ENCODE measurements at regions not wholly inside any gene's neighbourhood (a gene's known extent, or its start where the extent isn't known, plus 50 kb on each side); places are given as distances from the start of the nearest gene placed in this dataset.
"Not testable (repeated sequence)": the region's sequence is repeated elsewhere in the genome, so short reads cannot be mapped to it uniquely, and the experiment has no call there.

DNA sequence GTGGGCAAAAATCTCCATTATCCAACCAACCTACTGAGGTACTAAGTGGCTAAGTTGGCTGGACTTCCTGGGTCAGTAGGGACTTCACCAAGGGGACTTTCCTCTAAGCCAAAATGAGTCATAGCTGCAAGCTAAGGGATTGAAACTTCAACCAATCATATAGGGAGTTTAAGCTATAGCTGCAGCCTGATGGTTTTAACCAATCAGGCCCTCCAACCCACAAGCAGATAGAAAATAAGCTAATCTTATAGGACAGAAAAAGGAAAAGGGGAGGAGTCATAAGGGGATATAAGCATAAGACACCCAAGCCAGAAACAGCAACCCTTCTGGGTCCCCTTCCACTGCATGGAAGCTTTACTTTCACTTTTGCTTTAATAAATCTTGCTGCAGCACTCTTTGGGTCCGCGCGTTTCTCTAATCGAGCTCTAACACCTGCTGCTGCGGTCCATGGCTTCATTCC, 444.9 kb upstream of the NECTIN3 start:
- ATAC-seq; H3K27ac ChIP-seq (ENCODE audit: low read length); H3K9me3 ChIP-seq (ENCODE audit: control insufficient read depth, low read length); H3K27me3 ChIP-seq (ENCODE audit: control insufficient read depth, insufficient read depth); DNase-seq; intact Hi-C loops (cut with DNase I); H3K4me1 ChIP-seq (ENCODE audit: control insufficient read depth, insufficient read depth, low read length); H3K4me3 ChIP-seq (ENCODE audit: low read length): not testable (repeated sequence)
- WGBS = 90% methylated on average over 5 of the region's 5 CpGs

DNA sequence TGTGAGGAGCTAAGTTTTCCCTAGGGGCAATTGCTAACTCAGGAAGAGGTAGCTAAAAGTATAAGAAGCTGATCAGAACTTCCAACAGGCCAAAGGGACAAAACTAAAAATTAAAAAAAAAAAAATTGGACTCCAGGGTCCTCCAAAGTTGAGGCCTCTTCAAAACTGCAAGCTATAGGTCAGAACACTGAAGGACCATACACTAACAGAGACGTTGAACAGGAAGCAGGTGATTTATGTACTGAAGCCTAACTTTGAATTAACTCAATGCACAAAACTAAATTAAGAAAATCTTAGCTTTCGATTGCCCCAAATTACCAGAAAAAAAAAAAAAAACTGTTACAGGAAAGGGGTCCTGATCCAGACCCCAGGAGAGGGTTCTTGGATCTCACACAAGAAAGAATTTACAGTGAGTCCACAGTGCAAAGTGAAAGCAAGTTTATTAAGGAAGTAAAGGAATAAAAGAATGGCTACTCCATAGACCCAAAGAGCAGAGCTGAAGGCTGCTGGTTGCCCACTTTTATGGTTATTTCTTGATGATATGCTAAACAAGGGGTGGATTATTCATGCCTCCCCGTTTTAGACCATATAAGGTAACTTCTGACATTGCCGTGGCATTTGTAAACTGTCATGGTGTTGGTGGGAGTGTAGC, 442.8 kb upstream of the NECTIN3 start:
- H3K27ac ChIP-seq (ENCODE audit: low read length) = no peak overlapping the region
- no peak overlapping the region for H3K4me3 ChIP-seq (ENCODE audit: low read length)
- no peaks in the 10 kb centered on the region for H3K27me3 ChIP-seq (ENCODE audit: control insufficient read depth, insufficient read depth)
- DNase-seq = no peak
- H3K4me1 ChIP-seq (ENCODE audit: control insufficient read depth, insufficient read depth, low read length) = no peaks in the 10 kb centered on the region
- ATAC-seq = no peak
- WGBS = 72% methylated on average over 4 of the region's 4 CpGs
- no peaks in the 10 kb centered on the region for H3K9me3 ChIP-seq (ENCODE audit: control insufficient read depth, low read length)
- intact Hi-C loops (cut with DNase I) = no loop called here

DNA sequence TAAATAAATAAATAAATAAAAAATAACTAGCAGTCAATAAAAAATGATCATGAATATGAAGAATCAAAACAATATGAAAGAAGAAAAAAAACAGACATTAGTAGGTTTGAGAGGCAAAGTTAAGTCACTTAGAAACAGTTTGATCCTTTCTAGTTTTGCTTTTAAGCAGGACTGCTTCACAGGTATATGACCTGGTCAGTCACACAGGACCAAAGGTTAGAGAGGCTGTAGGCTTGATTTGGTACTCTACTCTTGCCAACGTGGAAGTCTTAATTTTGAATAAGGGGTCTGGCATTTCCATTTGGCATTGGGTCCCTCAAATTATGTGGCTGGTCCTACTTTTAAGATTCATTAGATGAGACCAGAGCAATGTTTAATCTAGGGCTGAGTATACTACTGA, 441.7 kb upstream of the NECTIN3 start:
- DNase-seq = no peak
- no peaks in the 10 kb centered on the region for H3K4me1 ChIP-seq (ENCODE audit: control insufficient read depth, insufficient read depth, low read length)
- H3K9me3 ChIP-seq (ENCODE audit: control insufficient read depth, low read length) = no peaks in the 10 kb centered on the region
- no peak overlapping the region for H3K27ac ChIP-seq (ENCODE audit: low read length)
- no peak for ATAC-seq
- intact Hi-C loops (cut with DNase I) = no loop called here
- WGBS = 83% methylated on average over 1 of the region's 1 CpG
- no peak overlapping the region for H3K4me3 ChIP-seq (ENCODE audit: low read length)
- H3K27me3 ChIP-seq (ENCODE audit: control insufficient read depth, insufficient read depth) = no peaks in the 10 kb centered on the region

- H3K27ac ChIP-seq (ENCODE audit: low read length) = no peak overlapping the region
- 93% methylated on average over 17 of the region's 17 CpGs for WGBS
- no peaks in the 10 kb centered on the region for H3K9me3 ChIP-seq (ENCODE audit: control insufficient read depth, low read length)
- no peaks in the 10 kb centered on the region for H3K4me1 ChIP-seq (ENCODE audit: control insufficient read depth, insufficient read depth, low read length)
- DNase-seq (no peak), ATAC-seq (no peak)
- H3K4me3 ChIP-seq (ENCODE audit: low read length) = no peak overlapping the region
- no peaks in the 10 kb centered on the region for H3K27me3 ChIP-seq (ENCODE audit: control insufficient read depth, insufficient read depth)
- intact Hi-C loops (cut with DNase I) = no loop called here
Observed at GRCh38 chr3:110644203-110644602, 427.4 kb upstream of the NECTIN3 start.

DNA sequence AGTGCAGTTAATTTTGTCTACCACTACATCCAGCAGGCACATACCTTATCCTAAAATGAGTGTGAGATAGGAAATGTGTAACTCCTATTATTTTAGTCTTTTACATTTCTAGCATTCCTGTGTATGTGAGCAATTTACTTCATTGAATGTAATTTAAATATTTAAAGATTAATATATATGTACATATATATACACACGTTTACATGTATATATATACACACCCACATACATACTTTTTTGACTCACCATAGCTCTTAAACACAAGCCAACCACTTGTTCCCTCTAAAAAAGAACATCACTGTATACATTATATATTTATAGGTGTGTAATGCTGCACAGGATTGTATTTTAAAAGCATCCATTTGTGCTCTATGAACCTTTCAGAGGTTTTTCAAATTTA, 425.6 kb upstream of the NECTIN3 start:
- Histone ChIP-seq H3K4me1 (ENCODE audit: control insufficient read depth, insufficient read depth, low read length) (no peaks in the 10 kb centered on the region), H3K9me3 (ENCODE audit: control insufficient read depth, low read length) (no peaks in the 10 kb centered on the region), H3K27ac (ENCODE audit: low read length) (no peak overlapping the region), H3K27me3 (ENCODE audit: control insufficient read depth, insufficient read depth) (no peaks in the 10 kb centered on the region), H3K4me3 (ENCODE audit: low read length) (no peak overlapping the region)
- intact Hi-C loops (cut with DNase I) = no loop called here
- no peak for ATAC-seq
- no peak for DNase-seq
- 61% methylated on average over 1 of the region's 1 CpG for WGBS

- no peak overlapping the region for H3K27ac ChIP-seq (ENCODE audit: low read length)
- intact Hi-C loops (cut with DNase I) = no loop called here
- ATAC-seq = no peak
- no peaks in the 10 kb centered on the region for H3K9me3 ChIP-seq (ENCODE audit: control insufficient read depth, low read length)
- no peak for DNase-seq
- H3K4me3 ChIP-seq (ENCODE audit: low read length) = no peak overlapping the region
- no peaks in the 10 kb centered on the region for H3K4me1 ChIP-seq (ENCODE audit: control insufficient read depth, insufficient read depth, low read length)
- no peaks in the 10 kb centered on the region for H3K27me3 ChIP-seq (ENCODE audit: control insufficient read depth, insufficient read depth)
Observed at GRCh38 chr3:110646496-110646895, 425.1 kb upstream of the NECTIN3 start.

DNA sequence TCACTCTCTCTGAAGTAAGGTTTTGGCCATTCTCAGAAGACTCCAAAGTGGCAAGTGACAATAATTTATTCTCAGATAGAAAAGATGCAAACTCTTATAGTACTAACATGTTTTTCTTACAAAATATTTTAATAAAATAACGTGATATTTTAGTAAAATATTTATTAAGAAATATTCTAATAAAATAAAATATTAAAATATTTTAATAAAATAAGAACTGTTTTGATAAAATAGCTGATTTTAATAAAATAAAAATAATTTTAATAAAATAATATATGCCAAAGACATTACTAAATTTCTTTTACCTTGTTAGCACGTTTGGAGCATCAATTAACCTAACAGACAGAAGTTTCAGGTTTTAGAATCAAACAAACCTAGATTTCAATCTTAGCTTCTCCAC, 424.0 kb upstream of the NECTIN3 start:
- Histone ChIP-seq H3K4me1 (ENCODE audit: control insufficient read depth, insufficient read depth, low read length) (no peaks in the 10 kb centered on the region), H3K4me3 (ENCODE audit: low read length) (no peak overlapping the region), H3K27me3 (ENCODE audit: control insufficient read depth, insufficient read depth) (no peaks in the 10 kb centered on the region), H3K9me3 (ENCODE audit: control insufficient read depth, low read length) (no peaks in the 10 kb centered on the region), H3K27ac (ENCODE audit: low read length) (no peak overlapping the region)
- no peak for ATAC-seq
- no peak for DNase-seq
- intact Hi-C loops (cut with DNase I) = no loop called here
- 54% methylated on average over 2 of the region's 2 CpGs for WGBS

DNA sequence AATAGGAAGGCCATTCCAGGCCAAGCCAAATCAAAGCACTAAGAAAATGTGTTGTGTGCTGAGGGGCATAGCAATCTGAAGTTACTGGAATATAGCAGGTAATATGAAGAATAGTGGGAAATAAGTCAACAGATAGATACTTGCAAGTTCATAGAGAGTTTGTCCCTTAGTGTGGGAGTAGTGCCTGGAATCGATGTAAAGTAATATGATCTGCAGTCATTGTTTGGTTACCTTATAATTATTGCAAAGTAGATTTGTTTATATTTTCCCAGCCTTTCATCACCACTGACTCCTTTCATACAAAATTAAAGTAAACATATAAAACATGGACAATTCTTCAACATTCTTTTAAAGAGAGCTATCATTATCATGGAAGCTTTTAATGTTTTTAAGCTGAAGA, 420.9 kb upstream of the NECTIN3 start:
- 80% methylated on average over 1 of the region's 1 CpG for WGBS
- H3K27ac ChIP-seq (ENCODE audit: low read length) = no peak overlapping the region
- no peak for ATAC-seq

DNA sequence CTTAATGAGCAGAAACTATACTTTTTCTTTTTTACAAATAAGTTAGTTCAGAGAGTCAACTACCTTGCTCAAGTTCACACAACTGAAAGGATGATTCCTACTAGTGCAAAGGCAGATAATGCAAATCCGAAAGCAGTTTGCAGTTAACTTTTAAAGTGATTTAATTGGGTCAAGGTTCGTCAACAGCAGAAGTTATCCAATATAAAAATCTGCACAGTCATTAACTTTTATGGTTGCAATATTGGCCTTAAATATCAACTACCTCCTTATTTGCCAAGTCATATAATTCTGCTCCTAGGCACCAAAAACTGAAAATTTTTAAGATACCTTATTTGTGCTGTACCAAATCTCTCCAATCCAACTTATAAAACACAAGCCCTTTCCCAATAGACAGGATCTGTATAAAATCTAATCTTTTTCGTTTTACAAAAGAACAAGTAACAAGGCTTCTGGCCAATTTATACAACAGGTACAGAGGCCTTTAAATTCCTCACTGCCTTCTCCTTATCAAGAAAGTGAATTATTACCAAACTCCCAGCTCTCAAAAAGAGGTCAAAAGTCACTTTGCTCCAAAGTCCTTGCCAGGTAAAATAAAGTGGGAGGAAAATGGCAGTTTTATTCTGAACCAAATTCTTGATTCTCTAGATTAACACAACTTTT, 416.6 kb upstream of the NECTIN3 start:
- Histone ChIP-seq H3K27ac (ENCODE audit: low read length) (no peak overlapping the region), H3K9me3 (ENCODE audit: control insufficient read depth, low read length) (no peaks in the 10 kb centered on the region), H3K4me1 (ENCODE audit: control insufficient read depth, insufficient read depth, low read length) (no peaks in the 10 kb centered on the region), H3K4me3 (ENCODE audit: low read length) (no peak overlapping the region), H3K27me3 (ENCODE audit: control insufficient read depth, insufficient read depth) (no peaks in the 10 kb centered on the region)
- intact Hi-C loops (cut with DNase I) = no loop called here
- WGBS = 71% methylated on average over 3 of the region's 3 CpGs
- no peak for DNase-seq
- no peak for ATAC-seq

More for the DNA sequence above, 420.9 kb upstream of the NECTIN3 start:
- Histone ChIP-seq H3K4me3 (ENCODE audit: low read length) (no peak overlapping the region), H3K9me3 (ENCODE audit: control insufficient read depth, low read length) (no peaks in the 10 kb centered on the region), H3K27me3 (ENCODE audit: control insufficient read depth, insufficient read depth) (no peaks in the 10 kb centered on the region), H3K4me1 (ENCODE audit: control insufficient read depth, insufficient read depth, low read length) (no peaks in the 10 kb centered on the region)
- intact Hi-C loops (cut with DNase I) = no loop called here
- DNase-seq = no peak

GRCh38 chr3:110656394-110657025, 415.1 kb upstream of the NECTIN3 start:
- Histone ChIP-seq H3K4me1 (ENCODE audit: control insufficient read depth, insufficient read depth, low read length) (no peaks in the 10 kb centered on the region), H3K4me3 (ENCODE audit: low read length) (no peak overlapping the region), H3K27me3 (ENCODE audit: control insufficient read depth, insufficient read depth) (no peaks in the 10 kb centered on the region), H3K9me3 (ENCODE audit: control insufficient read depth, low read length) (no peaks in the 10 kb centered on the region), H3K27ac (ENCODE audit: low read length) (no peak overlapping the region)
- intact Hi-C loops (cut with DNase I) = no loop called here
- DNase-seq (no peak), ATAC-seq (no peak)
- WGBS = 16% methylated on average over 3 of the region's 3 CpGs

DNA sequence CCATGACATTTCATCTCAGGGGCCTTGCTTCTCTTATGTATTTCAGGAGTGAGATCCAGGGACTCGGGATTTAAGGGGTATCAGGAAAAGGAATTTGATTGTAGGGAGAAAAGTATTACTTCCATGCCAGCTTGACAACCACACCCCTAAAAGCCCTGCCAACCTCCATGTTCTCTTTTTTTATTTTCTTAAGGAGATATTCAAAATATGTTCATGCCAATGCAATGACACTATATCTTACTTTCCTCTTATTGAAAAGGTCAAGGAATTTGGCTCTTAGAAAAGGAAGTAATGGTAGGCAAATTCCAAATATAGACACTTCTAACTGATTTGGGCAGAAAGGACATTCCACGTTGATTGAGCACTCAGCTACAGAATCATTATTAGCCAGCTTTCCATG, 407.5 kb upstream of the NECTIN3 start:
- no peak overlapping the region for H3K4me3 ChIP-seq (ENCODE audit: low read length)
- no peaks in the 10 kb centered on the region for H3K9me3 ChIP-seq (ENCODE audit: control insufficient read depth, low read length)
- DNase-seq (no peak), ATAC-seq (no peak)
- no peaks in the 10 kb centered on the region for H3K27me3 ChIP-seq (ENCODE audit: control insufficient read depth, insufficient read depth)
- H3K27ac ChIP-seq (ENCODE audit: low read length) = no peak overlapping the region
- no peaks in the 10 kb centered on the region for H3K4me1 ChIP-seq (ENCODE audit: control insufficient read depth, insufficient read depth, low read length)
- intact Hi-C loops (cut with DNase I) = no loop called here
- WGBS = 26% methylated on average over 2 of the region's 2 CpGs

All from right cardiac atrium (tissue), 5 donors.